ENCODE measurements at regions not wholly inside any gene's neighbourhood (a gene's known extent, or its start where the extent isn't known, plus 50 kb on each side); places are given as distances from the start of the nearest gene placed in this dataset.

DNA sequence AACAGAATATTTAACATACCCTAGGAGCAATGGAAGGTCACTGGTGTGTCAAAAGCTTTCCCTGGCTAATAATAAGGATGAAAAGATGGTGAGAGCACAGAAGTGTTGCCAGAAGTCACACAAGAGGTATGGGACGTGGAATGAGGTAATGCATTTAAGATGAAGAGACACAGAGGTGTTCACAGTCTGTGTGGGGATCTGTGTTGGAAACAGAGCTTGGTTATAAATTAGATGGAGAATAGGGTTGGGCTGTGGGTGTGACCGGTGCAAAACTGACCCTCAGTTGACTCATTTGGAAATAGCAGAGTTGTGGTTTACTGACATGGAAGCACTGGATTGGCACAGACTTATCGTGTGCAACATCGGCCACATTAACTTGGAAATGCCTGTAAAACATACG is 372.5 kb downstream of the SATB2 start:
- H2AFZ ChIP-seq (ENCODE audit: low read length) = no peak overlapping the region
- no peak overlapping the region for H3K4me2 ChIP-seq (ENCODE audit: insufficient read depth, low read length)
- DNase-seq (ENCODE audit: insufficient read length, low spot score, missing footprints) = no peak
- H3K27me3 ChIP-seq (ENCODE audit: insufficient read depth, low read length) = no peaks in the 10 kb centered on the region
- no peaks in the 10 kb centered on the region for H3K36me3 ChIP-seq (ENCODE audit: insufficient read depth, low read length)
- H3K27ac ChIP-seq (ENCODE audit: low read depth, low read length) = no peak overlapping the region
- TF ChIP-seq, protein P1, sequence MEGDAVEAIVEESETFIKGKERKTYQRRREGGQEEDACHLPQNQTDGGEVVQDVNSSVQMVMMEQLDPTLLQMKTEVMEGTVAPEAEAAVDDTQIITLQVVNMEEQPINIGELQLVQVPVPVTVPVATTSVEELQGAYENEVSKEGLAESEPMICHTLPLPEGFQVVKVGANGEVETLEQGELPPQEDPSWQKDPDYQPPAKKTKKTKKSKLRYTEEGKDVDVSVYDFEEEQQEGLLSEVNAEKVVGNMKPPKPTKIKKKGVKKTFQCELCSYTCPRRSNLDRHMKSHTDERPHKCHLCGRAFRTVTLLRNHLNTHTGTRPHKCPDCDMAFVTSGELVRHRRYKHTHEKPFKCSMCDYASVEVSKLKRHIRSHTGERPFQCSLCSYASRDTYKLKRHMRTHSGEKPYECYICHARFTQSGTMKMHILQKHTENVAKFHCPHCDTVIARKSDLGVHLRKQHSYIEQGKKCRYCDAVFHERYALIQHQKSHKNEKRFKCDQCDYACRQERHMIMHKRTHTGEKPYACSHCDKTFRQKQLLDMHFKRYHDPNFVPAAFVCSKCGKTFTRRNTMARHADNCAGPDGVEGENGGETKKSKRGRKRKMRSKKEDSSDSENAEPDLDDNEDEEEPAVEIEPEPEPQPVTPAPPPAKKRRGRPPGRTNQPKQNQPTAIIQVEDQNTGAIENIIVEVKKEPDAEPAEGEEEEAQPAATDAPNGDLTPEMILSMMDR (IDR thresholded peaks at IDR 0.05; ENCODE audit: extremely low read depth, low read depth, low read length) = no peak
- H3K4me3 ChIP-seq (ENCODE audit: insufficient read depth, low read length) = no peak overlapping the region
- H4K20me1 ChIP-seq (ENCODE audit: insufficient read depth, low read length) = no peaks in the 10 kb centered on the region
- H3K9me3 ChIP-seq (ENCODE audit: low read depth, low read length) = no peaks in the 10 kb centered on the region
- H3K79me2 ChIP-seq (ENCODE audit: insufficient read depth, low read length) = no peaks in the 10 kb centered on the region
- no peaks in the 10 kb centered on the region for H3K4me1 ChIP-seq (ENCODE audit: insufficient read depth, low read length)

DNA sequence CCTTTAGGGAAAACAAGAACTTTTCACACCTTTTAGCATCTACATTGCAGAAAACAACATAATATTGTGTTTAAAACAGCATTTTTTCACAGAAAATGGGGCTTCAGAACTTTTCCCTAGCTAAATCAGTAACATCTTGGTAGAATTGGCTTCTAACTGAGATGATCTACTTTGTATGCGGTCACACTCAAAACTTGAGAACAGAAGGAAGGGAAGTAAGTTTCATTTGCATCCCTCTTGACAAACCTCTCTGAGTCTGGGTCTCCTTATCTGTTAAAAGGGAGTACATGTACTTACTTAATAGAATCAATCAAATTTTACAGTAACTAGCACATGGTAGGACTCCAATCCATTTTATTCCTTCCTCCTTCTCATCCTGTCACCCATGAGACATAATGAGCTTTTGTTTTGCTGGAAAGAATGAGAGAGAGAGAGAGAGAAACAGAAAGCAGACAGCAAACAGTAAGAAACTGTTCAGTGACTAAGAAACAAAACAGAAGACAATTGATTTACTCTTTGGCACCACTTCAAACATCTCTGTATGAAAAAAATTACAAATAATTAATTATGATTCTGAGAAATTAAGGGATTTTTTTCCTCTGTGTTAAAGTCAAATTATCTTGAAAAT is 387.3 kb downstream of the SATB2 start:
- Histone ChIP-seq H3K36me3 (ENCODE audit: insufficient read depth, low read length) (no peaks in the 10 kb centered on the region), H3K4me2 (ENCODE audit: insufficient read depth, low read length) (no peak overlapping the region), H3K27ac (ENCODE audit: low read depth, low read length) (no peak overlapping the region), H4K20me1 (ENCODE audit: insufficient read depth, low read length) (no peaks in the 10 kb centered on the region), H3K79me2 (ENCODE audit: insufficient read depth, low read length) (no peaks in the 10 kb centered on the region), H3K27me3 (ENCODE audit: insufficient read depth, low read length) (no peaks in the 10 kb centered on the region), H3K4me3 (ENCODE audit: insufficient read depth, low read length) (no peak overlapping the region), H2AFZ (ENCODE audit: low read length) (no peak overlapping the region), H3K4me1 (ENCODE audit: insufficient read depth, low read length) (no peaks in the 10 kb centered on the region), H3K9me3 (ENCODE audit: low read depth, low read length) (no peaks in the 10 kb centered on the region)
- TF ChIP-seq, protein P1 (IDR thresholded peaks at IDR 0.05; ENCODE audit: extremely low read depth, low read depth, low read length) = no peak
- DNase-seq (ENCODE audit: insufficient read length, low spot score, missing footprints) = no peak

DNA sequence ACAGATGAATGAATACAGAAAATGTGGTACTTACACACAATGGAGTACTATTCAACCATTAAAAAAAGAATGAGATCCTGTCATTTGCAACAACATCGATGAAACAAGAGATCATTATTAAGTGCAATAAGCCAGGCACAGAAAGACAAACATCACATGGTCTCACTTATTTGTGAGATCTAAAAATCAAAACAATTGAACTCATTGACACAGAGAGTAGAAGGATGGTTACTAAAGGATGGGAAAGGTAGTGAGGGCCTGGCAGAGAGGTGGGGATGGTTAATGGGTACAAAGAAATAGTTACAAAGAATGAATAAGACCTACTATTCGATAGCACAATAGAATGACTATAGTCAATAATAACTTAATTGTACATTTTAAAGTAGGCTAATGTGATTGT is 393.5 kb downstream of the SATB2 start:
- Histone ChIP-seq H3K79me2 (ENCODE audit: insufficient read depth, low read length) (no peaks in the 10 kb centered on the region), H3K4me2 (ENCODE audit: insufficient read depth, low read length) (no peak overlapping the region)
- TF ChIP-seq, protein P1 (IDR thresholded peaks at IDR 0.05; ENCODE audit: extremely low read depth, low read depth, low read length) = no peak

DNA sequence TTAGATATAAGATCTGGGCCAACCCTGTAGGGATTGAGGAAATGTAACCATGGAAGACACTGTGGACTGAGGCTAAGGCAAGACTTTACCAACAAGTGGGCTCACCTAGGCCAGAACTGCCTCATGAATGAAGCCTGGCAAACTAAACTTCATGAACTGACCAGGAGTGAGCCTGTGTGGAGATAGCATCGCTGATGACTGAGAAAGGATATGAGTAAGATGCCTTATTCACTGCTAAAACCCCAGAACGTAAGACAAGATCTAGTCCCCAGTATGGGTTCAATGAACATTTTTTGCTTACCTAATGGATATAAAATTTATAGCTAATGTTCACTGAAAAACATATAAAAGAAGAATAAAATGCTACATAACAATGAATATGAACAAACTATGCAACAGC is 399.8 kb downstream of the SATB2 start:
- TF ChIP-seq, protein P1 (IDR thresholded peaks at IDR 0.05; ENCODE audit: extremely low read depth, low read depth, low read length) = no peak
- no peak for DNase-seq (ENCODE audit: insufficient read length, low spot score, missing footprints)
- Histone ChIP-seq H3K36me3 (ENCODE audit: insufficient read depth, low read length) (no peaks in the 10 kb centered on the region), H3K79me2 (ENCODE audit: insufficient read depth, low read length) (no peaks in the 10 kb centered on the region), H4K20me1 (ENCODE audit: insufficient read depth, low read length) (no peaks in the 10 kb centered on the region), H2AFZ (ENCODE audit: low read length) (no peak overlapping the region), H3K4me1 (ENCODE audit: insufficient read depth, low read length) (no peaks in the 10 kb centered on the region), H3K4me2 (ENCODE audit: insufficient read depth, low read length) (no peak overlapping the region), H3K9me3 (ENCODE audit: low read depth, low read length) (no peaks in the 10 kb centered on the region), H3K27ac (ENCODE audit: low read depth, low read length) (no peak overlapping the region), H3K4me3 (ENCODE audit: insufficient read depth, low read length) (no peak overlapping the region), H3K27me3 (ENCODE audit: insufficient read depth, low read length) (no peaks in the 10 kb centered on the region)

More for the DNA sequence above, 393.5 kb downstream of the SATB2 start:
- Histone ChIP-seq H2AFZ (ENCODE audit: low read length) (no peak overlapping the region), H3K4me3 (ENCODE audit: insufficient read depth, low read length) (no peak overlapping the region), H3K9me3 (ENCODE audit: low read depth, low read length) (no peaks in the 10 kb centered on the region), H3K27ac (ENCODE audit: low read depth, low read length) (no peak overlapping the region), H4K20me1 (ENCODE audit: insufficient read depth, low read length) (no peaks in the 10 kb centered on the region), H3K27me3 (ENCODE audit: insufficient read depth, low read length) (no peaks in the 10 kb centered on the region), H3K4me1 (ENCODE audit: insufficient read depth, low read length) (no peaks in the 10 kb centered on the region), H3K36me3 (ENCODE audit: insufficient read depth, low read length) (no peaks in the 10 kb centered on the region)
- no peak for DNase-seq (ENCODE audit: insufficient read length, low spot score, missing footprints)
